ENCODE measurements at regions not wholly inside any gene's neighbourhood (a gene's known extent, or its start where the extent isn't known, plus 50 kb on each side); places are given as distances from the start of the nearest gene placed in this dataset.
A peak's percentile ranks its signal among the peaks of the same experiment; 100 is the strongest.
"Not testable (repeated sequence)": the region's sequence is repeated elsewhere in the genome, so short reads cannot be mapped to it uniquely, and the experiment has no call there.

DNA sequence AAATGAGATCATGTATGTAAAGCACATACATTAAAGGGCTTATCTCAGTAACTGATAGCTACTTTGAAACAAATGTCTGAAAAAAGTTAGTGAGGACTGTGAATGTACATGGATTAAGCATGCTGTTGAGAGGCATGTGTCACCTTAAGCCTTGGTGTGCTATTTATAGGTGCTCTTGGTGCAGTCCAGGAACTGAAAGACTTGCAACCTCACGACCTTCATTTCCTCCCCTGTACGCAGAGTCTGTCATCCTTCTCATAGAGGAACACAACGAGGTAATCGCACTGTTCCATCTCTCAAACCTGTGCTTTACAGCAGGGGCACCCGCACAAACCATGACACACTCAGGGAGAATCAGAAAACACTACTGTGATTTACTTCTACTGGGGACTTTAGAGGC is 65.6 kb downstream of the UFM1 start:
- peak; percentile 59 to 76 for ATAC-seq

DNA sequence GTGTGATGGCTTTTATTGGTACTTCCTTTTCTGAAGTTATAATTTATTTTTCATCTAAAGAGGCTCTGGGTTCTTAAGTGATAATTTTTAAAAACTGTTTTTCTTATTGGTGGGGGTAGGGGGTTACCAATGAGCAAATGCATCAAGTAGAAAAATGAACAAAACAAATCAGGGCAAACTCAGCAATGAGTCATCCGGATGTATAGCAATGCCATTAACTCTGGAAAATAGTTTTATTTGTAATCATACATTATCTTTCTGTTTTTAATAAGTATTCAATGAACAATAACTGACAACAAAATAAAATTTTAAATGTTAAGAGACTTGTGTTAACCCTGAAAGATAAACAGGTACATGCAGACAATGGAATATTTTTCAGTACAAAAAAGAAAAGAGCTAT is 67.6 kb downstream of the UFM1 start:
- no peak for ATAC-seq

DNA sequence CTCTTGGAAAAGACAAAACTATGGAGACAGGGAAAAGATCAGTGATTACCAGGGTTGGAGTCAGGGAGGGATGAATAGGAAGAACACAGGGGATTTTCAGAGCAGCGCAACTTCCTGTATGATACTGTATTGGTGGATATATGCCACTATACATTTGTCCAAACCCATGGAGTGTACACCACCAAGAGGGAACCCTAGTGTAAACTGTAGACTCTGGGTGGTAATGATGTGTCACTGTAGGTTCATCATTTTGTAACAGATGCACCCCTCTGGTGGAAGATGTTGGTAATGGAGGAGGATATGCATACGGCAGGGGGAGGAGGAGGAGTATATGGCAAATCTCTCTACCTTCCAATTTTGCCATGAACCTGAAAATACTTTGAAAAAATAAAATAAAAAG is 68.1 kb downstream of the UFM1 start:
- ATAC-seq: peak; percentile 41 to 42

DNA sequence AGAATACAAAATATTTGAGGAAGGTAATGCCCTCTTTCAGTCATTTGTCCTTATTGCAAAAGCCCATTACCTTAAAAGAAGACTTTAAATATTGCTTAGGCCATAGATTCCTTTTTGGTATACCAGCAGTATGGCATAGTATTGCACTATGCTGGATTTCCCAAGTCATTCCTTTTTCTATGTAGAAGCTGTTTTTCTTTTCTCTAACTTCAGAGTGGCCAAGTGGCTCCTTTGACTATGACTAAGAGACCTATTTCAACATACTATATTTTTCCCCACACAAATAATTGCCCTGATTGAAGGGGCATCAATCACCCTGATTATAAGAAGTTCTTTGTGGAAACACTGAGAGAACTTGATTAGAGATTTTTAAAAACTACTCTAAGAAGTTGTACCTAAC is 68.6 kb downstream of the UFM1 start:
- ATAC-seq: no peak

DNA sequence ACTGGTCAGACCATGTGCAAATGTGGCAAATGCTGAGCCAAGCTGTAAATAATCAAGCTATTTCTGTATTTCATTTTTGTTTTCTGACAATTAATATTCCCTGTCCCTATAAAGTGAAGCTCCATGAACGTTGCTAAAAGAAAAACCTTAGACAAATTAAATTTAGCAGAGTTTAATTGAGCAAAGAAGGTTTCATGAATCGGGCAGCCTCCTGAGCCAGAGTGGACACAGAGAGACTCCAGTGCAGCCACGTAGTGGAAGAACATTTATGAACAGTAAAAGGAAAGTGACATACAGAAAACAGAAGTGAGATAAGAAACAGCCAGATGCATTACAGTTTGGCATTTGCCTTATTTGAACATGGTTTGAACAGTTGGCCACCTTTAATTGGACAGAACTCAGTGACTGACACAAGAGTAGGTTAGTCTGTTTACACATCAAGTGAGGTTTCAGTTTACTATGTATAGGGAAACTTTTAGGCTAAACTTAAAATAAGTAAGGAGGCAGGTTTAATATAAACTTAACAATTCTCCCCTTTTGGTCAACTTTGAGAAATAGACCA is 69.7 kb downstream of the UFM1 start:
- ATAC-seq: no peak

DNA sequence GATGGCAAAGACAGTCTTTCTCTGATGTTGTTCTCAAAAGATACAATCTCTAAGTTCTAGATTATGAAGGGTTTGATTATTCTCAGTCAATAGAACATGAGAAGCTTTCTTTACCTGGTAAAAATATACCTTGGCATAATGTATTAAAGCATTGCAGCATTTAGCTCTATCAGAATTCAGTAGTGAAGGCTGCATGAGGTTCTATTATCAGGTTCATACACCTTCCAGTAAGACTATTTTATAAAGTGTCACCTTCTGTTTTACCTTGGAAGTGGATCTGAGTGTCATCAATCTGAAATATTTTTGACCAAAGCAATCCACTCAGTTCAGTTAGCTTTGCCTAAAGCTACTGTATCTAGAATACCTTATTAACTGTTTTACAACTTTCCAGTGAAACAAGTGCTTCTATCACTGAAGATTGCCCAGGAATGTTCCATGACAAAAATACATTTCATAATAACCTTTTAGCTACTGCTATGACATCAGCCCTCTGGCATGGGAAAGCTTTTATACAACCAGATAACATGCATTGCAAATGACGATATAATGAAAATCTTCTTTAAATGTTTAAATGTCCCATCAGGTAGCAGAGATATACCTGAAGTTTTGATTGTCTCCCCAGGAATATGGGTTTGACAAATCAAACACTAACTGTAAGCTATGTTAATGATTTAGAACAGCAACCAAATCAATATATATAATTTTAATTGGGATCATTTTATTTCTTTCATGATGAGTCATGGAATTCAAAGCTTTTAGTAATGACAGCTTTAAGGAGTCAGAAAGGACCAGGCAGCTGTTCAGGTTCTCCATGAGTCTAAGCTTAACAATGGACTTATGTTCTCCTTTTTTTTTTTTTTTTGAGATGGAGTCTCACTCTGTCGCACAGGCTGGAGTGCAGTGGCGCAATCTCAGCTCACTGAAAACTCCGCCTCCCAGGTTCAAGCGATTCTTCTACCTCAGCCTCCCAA is 72.2 kb downstream of the UFM1 start:
- ATAC-seq: no peak

DNA sequence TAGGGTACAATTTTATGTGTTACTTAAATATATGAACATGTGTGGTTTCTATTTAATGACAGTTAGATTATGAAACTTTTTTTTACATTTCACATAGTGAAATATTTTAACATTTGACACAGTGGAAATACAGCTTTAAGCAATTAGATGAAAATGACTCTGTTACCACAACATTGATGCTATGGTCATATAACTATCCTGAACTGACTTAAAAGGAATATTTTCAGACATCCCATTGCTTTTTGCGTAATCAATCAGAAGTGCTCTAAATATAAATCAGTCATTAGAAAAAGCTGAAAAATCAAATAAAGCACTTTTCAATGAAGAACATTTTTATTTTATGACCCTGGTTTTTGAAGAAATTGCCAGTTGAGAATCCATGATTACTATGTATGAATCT is 80.3 kb downstream of the UFM1 start:
- ATAC-seq: no peak

DNA sequence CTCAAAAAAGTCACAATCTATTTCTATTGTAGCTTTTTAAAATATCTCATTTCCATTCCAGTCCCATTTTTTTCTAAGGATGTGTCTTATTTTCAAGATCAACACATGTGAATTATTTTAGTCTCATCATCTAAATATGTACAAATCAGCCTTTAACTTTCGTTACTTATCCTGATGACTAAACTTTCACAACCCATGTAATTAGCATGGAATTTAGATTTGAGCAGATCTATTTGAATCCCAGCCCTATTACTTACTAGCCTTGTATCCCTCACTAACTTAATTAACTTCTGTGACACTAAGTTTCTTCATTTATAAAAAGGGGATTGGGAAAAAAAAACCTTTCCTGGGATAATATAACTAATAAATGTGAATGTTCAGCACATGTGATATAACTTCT is 81.1 kb downstream of the UFM1 start:
- ATAC-seq: no peak

DNA sequence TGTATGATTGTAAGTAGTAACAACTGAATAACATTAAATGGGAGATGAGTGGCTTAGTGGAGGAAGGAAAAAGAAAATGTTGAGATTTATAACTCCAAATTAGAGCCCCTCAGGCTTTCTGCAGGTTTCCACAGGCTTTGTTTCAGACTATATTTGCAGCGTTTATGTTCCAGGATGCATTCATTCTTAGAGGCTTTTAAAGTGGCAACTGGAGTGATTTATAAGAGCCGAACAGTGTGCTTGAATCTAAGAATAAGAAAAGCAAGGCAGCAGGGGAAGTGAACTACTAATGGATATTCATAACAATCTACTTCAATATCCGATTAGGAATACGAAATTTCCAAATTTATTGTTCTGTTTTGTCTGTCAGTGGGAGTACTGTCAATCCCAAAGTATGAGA is 91.0 kb downstream of the UFM1 start:
- no peak for ATAC-seq

DNA sequence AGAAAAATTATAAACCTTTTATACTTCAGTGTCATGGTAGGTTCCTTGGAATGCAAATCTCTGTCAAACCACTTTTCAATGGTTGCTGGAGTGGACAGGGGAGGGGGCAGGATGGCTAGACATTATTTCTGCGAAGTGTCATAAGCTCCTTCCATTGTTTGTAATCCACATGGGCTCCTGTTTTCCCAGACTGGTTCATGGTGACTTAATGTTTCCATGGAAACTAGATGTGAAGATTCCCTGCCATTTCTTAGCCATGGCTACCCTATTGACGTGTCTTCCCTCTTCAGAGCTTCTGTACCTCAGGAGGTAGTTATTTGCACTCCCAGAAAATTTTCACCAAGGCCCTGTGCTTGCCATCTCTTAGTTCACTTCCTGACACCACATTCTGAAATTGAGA is 95.3 kb downstream of the UFM1 start:
- ATAC-seq: no peak

DNA sequence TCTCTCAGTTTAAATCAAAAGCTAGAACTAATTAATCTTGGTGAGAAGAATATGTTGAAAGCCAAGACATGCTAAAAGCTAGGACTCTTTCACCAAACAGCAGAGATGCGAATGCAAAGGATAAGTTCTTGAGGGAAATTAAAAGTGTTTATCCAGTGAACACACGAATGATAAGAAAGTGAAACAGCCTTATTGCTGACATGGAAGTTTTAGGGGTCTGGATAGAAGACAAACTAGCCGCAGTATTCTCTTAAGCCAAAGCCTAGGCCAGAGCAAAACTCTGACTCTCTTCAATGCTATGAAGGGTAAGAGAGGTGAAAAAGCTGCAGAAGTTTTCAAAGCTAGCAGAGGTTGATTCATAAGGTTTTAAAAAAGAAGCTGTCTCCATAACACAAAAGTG is 103.0 kb downstream of the UFM1 start:
- no peak for ATAC-seq

DNA sequence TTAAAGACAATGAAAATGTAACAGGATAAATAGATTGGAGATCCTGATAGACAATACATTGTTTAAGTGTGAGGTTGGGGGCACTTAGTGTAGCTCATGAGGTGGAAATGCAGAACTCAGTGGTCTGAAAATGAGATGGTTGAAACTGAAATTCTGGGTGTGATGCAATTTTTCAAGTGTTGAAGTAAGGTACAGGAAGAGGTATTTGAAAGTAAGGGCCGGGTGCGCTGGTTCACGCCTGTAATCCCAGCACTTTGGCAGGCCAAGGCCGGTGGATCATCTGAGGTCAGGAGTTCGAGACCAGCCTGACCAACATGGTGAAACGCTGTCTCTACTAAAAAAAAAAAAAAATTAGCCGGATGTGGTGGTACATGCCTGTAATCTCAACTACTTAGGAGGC is 113.0 kb downstream of the UFM1 start:
- ATAC-seq: no peak

DNA sequence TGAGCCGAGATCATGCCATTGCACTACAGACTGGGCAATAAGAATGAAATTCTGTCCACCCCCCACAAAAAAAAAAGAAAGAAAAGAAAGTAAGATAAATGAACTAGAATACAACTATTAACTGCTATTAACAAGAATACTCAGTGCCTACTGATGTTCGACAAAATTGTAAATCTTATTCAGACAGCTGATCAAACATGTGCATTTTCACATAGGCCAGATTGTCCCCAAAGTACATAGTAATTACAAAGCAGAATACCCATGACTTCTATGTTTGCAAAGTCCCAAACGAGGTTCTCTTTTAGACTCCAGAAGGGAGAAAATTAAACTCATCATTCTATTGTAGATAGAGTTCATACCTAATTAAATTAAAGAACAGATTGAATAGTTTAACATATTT is 113.4 kb downstream of the UFM1 start:
- ATAC-seq: no peak

DNA sequence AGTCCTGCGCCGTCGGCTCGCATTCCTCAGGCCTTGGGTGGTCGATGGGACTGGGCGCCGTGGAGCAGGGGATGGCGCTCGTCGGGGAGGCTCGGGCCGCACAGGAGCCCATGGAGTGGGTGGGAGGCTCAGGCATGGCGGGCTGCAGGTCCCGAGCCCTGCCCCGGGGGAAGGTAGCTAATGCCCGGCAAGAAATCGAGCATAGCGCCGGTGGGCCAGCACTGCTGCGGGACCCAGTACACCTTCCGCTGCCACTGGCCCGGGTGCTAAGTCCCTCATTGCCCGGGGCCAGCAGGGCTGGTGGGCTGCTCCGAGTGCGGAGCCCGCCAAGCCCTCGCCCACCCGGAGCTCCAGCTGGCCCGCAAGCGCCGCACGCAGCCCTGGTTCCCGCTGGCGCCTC is 122.8 kb downstream of the UFM1 start:
- not testable (repeated sequence) for ATAC-seq

DNA sequence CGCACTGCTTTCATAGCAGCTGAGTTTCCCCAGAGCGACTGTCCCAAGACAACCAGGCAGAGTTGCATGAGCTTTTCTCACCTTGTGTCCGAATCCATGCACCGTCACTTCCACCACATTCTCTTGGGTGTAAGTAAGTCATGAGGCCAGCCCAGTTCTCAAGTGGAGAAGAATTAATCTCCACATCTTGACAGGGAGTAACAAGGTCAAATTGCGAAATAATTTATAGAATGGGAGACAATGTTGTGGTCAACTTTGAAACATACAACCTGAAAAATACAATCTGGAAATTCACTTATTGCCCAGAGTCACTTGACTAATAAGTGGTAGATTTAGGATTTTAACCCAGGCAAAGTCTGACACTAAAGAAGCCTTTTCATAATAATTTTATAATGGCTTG is 123.7 kb downstream of the UFM1 start:
- no peak for ATAC-seq

DNA sequence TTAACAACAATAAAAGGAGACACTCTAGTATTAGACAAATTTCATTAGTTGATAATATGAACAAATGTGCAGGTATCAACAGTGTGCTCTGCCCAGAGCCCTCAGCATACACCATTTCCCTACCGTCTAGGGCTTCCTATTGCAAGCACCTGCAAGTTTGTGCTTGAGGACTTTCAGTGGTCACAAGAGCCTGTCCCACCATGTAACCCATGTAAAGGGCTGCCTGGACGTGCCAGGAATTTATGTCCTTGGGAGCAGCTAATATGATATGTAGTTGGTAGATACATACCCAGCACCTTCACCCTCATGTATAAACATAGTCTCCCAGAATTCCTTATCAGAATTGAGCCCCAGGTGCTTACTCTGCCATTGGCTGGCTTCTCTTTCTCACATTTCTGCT is 128.0 kb downstream of the UFM1 start:
- no peak for ATAC-seq

DNA sequence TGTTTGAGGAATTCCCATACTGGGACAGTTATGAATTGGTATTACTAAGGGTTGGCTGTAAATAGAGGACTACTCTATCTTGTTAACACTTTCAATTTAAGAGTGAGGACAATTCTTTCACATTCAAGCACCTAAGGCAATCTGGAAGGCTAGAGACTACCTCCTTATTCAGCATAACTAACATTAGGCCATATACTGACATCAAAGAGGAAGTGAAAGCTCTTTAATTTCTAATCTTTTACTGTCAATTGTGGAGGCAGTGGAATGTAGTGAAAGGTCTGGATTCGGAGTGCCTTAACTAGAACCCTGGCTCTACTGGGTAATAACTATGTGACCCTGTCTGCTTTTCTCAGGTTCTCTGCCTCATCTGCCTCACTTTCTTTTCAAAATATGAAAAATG is 134.0 kb downstream of the UFM1 start:
- ATAC-seq: no peak

DNA sequence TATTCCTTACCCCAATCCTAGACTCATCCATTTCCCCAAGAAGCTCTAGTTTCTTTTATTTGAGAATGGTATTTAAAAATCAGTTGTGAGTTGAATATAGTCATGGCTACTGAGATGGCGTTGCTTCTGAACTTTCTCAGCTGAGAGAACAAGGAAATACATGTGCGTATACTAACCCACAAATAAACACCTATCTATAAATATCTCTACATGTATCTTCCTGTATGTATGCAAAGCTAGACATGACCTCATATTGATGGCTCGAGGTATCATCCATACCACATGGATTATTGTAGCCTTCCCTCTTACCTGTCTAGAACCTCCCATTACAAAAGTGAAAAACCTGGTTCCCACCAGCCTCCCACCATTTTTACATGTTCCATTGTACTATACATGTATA is 141.0 kb downstream of the UFM1 start:
- no peak for ATAC-seq

DNA sequence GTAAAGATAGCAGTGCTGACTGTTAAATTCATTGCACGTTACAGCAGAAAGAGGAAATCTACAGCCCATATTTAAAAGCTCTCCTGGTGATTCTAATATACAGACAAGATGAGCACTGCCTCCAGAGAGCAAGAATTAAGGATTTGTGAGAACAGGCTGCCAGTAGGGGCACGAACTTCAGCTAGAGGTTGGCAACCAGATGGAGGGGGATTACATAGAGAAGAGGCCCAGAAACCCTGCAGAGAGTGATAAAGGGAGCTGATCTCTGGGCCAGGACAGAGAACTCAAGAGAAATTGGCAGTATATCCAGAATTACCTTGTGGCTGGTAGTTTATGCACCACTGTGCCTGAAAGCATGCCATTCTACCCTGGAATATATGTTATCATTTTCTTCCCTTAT is 144.8 kb downstream of the UFM1 start:
- no peak for ATAC-seq

DNA sequence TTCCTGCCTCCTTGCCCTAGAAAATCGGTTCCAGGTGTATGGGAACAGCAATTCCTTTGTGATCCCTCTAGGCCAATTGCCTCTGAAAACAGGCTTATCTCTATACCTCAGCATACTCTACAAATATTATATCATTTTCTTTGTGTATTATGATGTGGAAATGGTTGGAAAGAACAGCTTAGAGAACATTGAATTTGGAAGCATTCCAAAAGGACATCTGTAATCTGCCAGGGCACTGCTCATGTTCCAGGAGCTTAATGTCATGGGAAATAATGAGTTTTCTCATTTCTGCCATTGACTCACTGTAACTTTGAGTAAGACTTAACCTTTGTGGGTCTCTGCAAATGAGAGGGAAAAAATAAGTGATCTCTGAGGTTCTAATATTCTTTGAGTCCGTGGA is 147.3 kb downstream of the UFM1 start:
- ATAC-seq: no peak

DNA sequence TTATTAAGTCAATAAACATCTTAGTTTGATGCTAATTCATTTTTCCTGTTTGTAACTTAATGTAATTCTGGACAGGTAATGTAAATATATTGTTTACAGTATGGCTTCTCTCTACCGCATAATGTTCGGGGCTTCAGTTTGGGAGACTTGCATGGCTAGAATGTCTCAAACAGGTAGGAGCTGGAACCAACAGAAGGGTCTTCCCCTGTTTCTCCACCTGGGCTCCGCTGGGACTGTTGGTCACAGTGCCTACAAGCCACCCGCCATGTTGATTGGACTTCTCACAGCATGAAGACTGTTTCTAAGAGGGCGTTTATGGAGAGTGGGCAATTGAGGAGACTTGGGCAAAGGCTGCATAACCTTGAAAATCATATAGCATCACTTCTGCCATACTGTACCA is 148.6 kb downstream of the UFM1 start:
- ATAC-seq: no peak

DNA sequence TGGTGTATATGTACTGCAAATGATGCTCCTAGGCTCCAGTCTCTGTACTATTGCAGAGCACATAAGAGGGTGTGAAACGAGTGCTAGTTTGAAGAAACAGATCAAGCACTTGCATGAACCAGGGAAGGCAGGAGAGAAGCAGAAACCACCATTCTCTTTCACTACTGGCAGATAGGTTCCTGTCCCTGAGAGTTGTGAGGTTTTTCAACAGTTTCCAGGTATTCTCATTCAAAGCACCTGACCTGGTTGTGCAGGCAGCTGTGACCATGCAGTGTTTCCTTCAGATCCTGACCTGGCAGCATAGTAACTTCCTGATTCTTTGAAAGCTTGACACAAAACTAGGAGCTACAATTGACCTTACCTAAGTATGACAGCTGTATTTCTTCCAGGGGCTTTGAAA is 164.9 kb downstream of the UFM1 start:
- ATAC-seq: no peak

DNA sequence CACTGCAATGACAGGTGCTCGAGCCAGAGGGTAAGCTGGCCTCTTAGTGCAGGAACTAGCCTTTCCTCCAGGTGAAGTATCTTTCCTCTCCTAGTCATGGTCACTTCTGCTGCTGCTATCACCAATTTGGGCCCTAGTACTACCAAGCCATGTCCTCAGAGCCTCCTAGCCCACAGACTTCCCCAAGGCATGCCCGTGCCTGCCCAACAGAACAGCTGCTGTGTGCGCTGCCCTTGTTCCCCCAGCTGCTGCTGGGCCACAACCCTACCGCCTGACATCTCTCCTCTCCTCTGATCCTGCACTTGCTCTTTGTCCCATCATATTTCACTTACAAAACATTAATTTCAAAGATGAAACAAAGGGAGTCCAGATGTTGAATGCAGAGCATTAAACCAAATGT is 168.5 kb upstream of the FREM2 start:
- ATAC-seq: no peak

DNA sequence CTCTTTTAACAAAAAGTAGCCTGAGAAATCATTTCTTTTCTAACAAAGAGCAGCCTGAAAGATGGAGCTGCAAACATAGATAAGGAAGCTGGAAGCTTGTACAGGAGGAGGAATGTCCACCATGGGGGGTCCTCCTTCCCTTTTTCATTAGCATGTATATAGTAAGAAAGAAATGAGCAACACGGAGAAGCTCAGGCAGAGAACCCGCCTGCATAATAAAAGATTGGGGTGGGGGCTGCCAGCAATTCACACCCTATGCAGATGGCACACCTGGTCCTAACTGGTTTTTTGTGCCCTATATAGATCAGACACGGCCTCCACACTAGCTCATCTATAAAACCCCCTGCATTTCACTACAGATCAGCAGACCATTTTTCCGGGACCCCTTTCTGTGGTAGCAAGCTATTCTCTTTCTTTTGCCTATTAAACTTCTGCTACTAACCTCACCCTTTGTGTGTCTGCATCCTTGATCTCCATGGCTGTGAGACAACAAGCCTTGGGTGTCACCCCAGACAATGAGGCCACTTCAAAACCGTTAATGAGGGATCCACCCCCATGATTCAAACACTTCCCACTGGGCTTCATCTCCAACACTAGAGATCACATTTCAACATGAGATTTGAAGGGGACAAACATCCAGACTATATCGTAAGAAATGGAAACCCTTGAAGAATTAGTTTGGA is 167.5 kb upstream of the FREM2 start:
- no peak for ATAC-seq

Data from activated CD4-positive, CD25-positive, alpha-beta regulatory T cell treated with anti-CD3 and anti-CD28 coated beads, Interleukin-2, amount 50 U/mL, for 24 hours (primary cell).